GM13976 (cell line): ENCODE measurements at regions not wholly inside any gene's neighbourhood (a gene's known extent, or its start where the extent isn't known, plus 50 kb on each side); places are given as distances from the start of the nearest gene placed in this dataset.

Experiments
- DNase-seq: peaks from one replicate; pipeline ENCODE4 v3.0.0; 2012; ENCODE audit warnings: low spot score
- in situ Hi-C: fragments of 300-500 bp; cut with MboI; formaldehyde crosslinking; loops from one replicate; pipeline ENCODE4 v1.12.0; 2022; ENCODE audit warnings: low sequenced_read_pairs, mixed read lengths, inconsistent platforms; ENCODE audit not compliant: unreplicated experiment
- TF ChIP-seq, protein P1 (sequence below): IDR thresholded peaks from 2 replicates; pipeline ENCODE4 v1.5.1; 2012; ENCODE audit warnings: borderline replicate concordance, mild to moderate bottlenecking; ENCODE audit not compliant: insufficient read depth; ENCODE audit errors: extremely low read depth, missing control alignments, control extremely low read depth

DNA sequence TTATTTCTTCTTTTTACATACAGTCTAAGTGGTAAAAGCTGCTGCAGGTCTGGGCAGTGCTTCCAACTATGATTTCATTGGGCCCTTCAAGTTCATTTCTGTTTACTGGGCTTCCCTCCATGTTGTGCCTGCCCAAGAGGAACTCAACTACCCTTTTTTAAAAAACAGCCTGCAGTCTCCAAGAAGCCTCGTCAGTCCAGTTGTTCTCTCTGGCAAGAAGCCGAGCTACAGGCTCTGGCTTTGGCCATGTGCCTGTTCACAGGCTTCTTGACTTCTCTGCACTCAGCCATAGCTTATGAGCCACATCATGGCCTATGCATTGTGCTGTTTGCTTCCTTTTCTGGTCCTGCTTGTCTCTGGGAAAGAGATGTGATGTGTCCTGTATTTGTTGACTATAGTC, 119.7 kb upstream of the PJA2 start:
- no peak for DNase-seq
- in situ Hi-C loops: no loop called here
- TF ChIP-seq, protein P1, sequence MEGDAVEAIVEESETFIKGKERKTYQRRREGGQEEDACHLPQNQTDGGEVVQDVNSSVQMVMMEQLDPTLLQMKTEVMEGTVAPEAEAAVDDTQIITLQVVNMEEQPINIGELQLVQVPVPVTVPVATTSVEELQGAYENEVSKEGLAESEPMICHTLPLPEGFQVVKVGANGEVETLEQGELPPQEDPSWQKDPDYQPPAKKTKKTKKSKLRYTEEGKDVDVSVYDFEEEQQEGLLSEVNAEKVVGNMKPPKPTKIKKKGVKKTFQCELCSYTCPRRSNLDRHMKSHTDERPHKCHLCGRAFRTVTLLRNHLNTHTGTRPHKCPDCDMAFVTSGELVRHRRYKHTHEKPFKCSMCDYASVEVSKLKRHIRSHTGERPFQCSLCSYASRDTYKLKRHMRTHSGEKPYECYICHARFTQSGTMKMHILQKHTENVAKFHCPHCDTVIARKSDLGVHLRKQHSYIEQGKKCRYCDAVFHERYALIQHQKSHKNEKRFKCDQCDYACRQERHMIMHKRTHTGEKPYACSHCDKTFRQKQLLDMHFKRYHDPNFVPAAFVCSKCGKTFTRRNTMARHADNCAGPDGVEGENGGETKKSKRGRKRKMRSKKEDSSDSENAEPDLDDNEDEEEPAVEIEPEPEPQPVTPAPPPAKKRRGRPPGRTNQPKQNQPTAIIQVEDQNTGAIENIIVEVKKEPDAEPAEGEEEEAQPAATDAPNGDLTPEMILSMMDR: no peak

GRCh38 chr5:109524555-109524954, 114.8 kb upstream of the PJA2 start:
- in situ Hi-C loops: no loop called here
- TF ChIP-seq, protein P1: no peak
- no peak for DNase-seq

GRCh38 chr5:109524026-109524425, 114.3 kb upstream of the PJA2 start:
- DNase-seq: no peak
- in situ Hi-C loops: no loop called here
- TF ChIP-seq, protein P1: no peak

DNA sequence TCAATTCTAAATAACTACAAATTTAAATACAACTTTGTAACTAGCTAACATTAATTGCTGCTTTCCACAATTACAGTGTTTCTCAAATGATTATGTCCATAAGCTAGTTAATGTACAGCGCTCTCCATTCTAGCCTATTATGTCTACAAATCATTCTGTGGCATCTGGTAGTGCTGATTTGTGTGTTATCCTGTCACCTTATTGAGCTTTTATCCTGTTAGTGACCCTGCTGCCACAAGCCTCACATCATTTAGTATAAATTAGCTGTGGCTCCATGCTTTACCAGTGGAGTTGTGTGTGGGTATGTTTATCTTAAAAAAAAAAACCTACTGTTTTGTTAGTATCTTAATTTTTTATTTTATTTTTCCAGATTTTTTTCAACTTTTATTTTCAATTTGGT, 112.6 kb upstream of the PJA2 start:
- TF ChIP-seq, protein P1: no peak
- no peak for DNase-seq
- in situ Hi-C loops: no loop called here

DNA sequence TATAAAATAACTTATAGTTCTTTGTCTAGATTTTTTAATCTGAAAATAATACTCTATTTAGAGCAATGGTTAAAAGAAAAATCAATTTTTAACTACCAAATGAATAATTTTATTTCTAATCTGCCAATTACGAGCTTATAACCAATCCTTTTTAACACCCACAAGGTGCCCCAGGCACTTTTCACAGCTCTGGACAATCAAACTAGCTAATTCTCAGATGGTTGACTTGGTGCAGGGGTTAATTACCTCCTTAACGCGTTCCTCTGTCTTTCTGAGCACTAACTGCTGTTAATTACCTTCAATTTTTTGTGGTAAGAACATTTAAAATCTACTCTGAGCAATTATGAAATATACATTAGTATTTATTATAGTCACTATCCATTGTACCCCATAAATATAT, 109.6 kb upstream of the PJA2 start:
- TF ChIP-seq, protein P1: no peak
- no peak for DNase-seq
- in situ Hi-C loops: no loop called here

DNA sequence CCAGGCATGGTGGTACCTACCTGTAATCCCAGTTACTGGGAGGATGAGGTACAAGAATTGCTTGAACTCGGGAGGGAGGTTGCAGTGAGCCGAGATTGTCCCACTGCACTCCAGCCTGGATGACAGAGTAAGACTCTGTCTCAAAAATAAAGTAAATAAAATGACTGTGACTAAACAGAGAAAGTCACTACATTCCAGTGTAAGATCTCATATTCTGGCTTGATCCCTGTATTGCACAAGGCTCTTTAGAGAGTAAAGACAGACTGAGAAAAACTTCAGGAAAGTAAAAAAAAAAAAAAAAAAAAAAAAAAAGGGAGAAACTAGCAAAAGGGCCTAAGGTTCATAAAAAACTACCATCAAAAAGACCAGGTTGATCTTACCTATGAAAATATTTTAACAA, 106.6 kb upstream of the PJA2 start:
- DNase-seq: no peak
- TF ChIP-seq, protein P1: no peak
- in situ Hi-C loops: no loop called here

- in situ Hi-C loops: no loop called here
- no peak for DNase-seq
- TF ChIP-seq, protein P1: no peak
Observed at GRCh38 chr5:109511980-109512734, 102.4 kb upstream of the PJA2 start.
